PC-9 (cell line): ENCODE measurements at regions not wholly inside any gene's neighbourhood (a gene's known extent, or its start where the extent isn't known, plus 50 kb on each side); places are given as distances from the start of the nearest gene placed in this dataset.

Source experiments
- EZH2 ChIP-seq: fragments of 200-600 bp; sonication (generic); IDR thresholded peaks from 2 replicates; pipeline ENCODE4 v1.8.0; 2017; ENCODE audit warnings: antibody characterized with exemption, low read depth
- TF ChIP-seq, protein P1 (sequence below): fragments of 200-600 bp; sonication (generic); conservative IDR thresholded peaks from 2 replicates; pipeline ENCODE4 v1.6.1; 2017; ENCODE audit warnings: mixed run types, antibody characterized with exemption, mild to moderate bottlenecking, moderate library complexity

DNA sequence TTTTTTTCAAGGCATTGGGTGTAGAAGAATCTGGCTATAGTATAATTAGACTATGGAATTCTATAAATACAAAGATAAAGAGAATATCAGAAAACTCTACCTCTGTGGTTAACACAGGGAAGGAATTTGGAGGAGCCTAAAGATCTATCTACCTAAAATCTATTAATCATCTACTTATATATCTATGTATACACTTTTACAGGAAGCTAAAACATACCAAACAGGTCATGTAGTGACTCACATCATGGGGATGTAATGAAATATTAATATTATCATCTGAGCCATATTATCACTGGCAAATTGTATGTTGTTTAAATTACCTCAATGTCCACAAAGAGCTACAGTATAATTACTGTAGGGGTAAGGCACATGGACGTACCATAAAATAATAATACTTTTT is 1748.2 kb downstream of the EFNA5 start:
- TF ChIP-seq, protein P1, sequence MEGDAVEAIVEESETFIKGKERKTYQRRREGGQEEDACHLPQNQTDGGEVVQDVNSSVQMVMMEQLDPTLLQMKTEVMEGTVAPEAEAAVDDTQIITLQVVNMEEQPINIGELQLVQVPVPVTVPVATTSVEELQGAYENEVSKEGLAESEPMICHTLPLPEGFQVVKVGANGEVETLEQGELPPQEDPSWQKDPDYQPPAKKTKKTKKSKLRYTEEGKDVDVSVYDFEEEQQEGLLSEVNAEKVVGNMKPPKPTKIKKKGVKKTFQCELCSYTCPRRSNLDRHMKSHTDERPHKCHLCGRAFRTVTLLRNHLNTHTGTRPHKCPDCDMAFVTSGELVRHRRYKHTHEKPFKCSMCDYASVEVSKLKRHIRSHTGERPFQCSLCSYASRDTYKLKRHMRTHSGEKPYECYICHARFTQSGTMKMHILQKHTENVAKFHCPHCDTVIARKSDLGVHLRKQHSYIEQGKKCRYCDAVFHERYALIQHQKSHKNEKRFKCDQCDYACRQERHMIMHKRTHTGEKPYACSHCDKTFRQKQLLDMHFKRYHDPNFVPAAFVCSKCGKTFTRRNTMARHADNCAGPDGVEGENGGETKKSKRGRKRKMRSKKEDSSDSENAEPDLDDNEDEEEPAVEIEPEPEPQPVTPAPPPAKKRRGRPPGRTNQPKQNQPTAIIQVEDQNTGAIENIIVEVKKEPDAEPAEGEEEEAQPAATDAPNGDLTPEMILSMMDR: no peak
- TF ChIP-seq EZH2: no peak
